GDM1 (cell line): ENCODE measurements at regions not wholly inside any gene's neighbourhood (a gene's known extent, or its start where the extent isn't known, plus 50 kb on each side); places are given as distances from the start of the nearest gene placed in this dataset.
"Not testable (repeated sequence)": the region's sequence is repeated elsewhere in the genome, so short reads cannot be mapped to it uniquely, and the experiment has no call there.

Experiments
- DNase-seq: peaks from one replicate; lab custom pipeline; 2025; lab: John Stamatoyannopoulos, UW

- DNase-seq: no peak
Measured at GRCh38 chr14:104481323-104481722, 98.2 kb upstream of the C14orf180 start.

GRCh38 chr14:104482017-104482416, 97.5 kb upstream of the C14orf180 start:
- not testable (repeated sequence) for DNase-seq

- no peak for DNase-seq
Measured at GRCh38 chr14:104486222-104486923, 93.2 kb upstream of the C14orf180 start.

DNA sequence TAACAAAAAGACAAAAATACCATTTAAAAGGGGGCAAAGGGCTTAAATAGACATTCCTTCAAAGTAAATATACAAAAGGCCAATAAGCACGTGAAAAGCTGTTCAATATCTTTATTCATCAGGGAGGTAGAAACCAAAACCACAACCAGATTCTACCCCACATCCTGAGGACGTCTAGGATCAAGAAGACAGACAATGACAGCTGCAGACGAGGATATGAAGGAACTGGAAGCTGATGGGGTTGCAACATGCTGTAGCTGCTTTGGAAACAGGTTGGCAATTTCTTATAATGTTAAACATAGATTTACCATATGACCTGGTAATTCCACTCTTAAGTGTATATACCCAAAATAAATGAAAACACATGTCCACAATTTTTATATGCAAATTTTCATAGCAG, 85.1 kb upstream of the C14orf180 start:
- DNase-seq: no peak

GRCh38 chr14:104496095-104496494, 83.5 kb upstream of the C14orf180 start:
- no peak for DNase-seq

GRCh38 chr14:104499784-104500760, 79.5 kb upstream of the C14orf180 start:
- no peak for DNase-seq

GRCh38 chr14:104502060-104502459, 77.5 kb upstream of the C14orf180 start:
- DNase-seq: no peak

GRCh38 chr14:104503691-104504090, 75.9 kb upstream of the C14orf180 start:
- DNase-seq: no peak

- DNase-seq: no peak
Measured at GRCh38 chr14:104504172-104504735, 75.3 kb upstream of the C14orf180 start.

- DNase-seq: no peak
Measured at GRCh38 chr14:104505085-104506074, 74.2 kb upstream of the C14orf180 start.

DNA sequence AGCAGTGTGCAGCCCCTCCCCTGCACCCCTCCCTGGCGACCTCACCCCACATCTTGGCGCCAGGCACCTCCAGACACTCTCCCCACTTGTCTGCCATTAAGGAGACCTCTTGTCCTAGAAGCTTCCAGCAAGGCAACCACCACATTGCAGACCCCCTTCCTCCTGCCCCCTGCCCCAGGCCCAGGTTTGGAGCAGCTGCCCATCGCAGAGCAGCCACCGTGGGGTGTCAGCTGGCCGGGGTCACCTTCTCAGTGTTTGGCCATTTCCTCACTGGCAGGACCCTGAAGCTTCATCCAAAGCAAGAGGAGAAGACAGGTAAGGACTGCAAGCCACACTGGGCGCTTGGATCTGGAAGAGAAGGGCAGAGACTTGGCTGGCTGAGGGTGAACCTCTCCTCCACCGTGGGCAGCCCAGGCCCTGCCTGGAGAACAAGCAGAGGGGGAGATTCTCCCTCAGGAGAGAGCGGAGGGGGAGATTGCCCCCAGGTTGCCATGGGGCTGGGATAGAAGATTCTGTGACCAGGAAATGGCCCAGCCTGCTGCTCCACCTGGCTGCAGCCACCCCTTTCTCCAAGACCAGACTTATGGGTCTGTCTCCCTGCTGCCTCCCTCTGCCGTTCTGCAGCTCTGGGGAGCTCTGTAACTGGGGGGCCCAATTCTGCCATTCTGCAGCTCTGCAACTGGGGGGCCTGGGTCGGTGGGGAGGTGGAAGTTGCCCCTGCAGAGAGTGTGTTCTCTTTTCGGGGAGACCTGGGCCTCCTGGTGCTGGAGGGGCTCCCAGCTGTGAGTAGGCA, 72.9 kb upstream of the C14orf180 start:
- no peak for DNase-seq

GRCh38 chr14:104507443-104507842, 72.1 kb upstream of the C14orf180 start:
- DNase-seq: no peak

DNA sequence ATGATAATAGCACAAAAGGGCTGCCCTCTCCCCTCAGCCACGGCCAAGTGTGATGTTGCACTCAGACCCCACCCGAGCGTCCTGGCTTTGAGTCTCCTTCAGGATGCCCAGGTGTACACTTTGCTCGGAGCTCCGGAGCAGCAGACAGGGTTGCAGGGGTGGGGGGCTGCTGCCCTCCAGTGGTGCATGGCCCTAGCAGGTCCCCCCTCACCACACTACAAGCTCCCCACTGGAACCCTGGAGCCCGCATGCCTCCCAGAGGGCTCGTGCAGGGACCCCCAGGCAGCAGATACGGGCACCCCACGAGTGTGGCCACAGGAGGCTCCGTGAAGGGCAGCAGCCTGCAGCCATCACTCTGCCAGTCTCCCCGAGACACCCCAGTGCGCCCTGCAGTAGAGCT, 69.9 kb upstream of the C14orf180 start:
- no peak for DNase-seq

DNA sequence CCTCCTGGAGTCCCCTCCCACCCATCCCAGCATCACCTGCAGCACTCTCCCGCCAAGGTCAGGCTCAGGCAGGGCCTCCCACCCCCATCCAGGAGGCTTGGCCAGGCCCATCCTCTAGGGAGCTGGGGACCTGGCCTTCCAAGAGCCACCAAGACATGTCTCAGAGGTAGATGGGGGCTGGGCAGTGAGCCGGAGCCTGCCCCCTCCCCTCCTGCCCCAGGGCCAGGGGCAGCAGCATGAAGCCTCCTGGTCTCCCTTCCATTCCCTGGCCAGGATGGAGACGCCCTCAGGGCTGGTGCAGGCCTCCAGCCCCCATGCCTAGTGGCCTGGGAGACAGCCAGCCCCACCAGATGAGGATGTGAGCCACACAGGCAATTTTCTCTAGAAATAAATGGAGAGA, 69.3 kb upstream of the C14orf180 start:
- DNase-seq: no peak

- no peak for DNase-seq
Measured at GRCh38 chr14:104510794-104511611, 68.6 kb upstream of the C14orf180 start.

DNA sequence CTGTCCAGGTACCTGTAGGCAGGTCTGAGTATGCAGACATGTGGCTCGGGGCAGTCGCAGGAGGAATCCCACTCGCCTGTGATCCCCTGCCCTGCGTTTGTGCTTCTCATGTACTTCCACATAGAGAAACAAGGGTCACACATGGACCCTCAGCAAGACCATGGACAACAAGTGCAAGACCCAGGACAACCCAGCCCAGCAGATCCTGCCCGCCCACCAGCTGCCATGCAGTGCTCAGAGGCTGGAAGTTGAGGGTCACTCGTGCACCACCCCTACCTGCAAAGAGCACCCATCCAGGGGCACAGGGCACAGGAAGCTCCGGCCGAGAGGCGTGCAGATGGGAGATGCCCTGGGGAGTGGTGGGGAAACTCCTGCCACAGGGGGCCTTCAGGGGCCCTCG, 67.5 kb upstream of the C14orf180 start:
- no peak for DNase-seq

DNA sequence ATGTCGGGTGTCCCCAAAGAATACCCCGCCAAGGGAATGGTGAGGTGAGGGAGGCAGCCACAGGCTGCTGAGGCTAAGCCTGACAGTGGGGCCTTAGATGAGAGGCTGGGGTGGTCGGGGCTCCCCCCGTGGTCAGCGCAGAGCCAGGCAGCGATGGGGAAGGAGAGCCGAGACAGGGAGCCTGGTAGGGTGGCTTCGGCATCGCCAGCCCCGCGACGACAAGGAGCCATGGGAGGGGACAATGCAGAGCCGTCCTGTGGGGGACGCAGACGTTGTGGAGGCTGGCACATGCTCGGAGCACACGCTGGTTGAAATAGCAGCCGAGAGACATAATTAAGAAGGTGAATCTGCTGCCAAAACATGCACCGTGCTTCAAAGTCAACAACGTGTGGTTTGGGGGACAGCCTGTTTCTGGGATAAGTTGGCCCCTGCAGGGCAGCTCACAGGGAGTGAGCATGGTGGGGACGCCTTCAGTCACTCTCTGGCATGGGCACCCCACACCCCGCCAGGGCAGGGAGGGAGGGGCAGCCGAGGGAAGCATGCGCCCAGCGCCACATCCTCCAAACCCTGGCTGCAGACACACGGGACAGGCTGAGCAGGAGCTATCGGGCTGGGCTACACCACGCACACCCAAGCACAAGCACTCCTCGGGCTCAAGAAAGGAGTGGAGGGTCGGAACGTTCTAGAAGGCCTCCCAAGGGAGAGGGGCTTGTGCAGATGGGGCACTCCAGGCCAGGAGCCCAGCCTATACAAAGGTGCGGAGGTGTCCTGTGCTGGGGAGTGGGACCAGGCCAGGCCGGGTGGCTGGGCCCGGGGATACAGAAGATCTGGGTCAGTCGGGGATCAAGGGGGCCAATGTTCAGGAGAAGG, 66.6 kb upstream of the C14orf180 start:
- DNase-seq: no peak

- DNase-seq: no peak
Measured at GRCh38 chr14:104513641-104514046, 65.9 kb upstream of the C14orf180 start.
